IMR-90 (cell line): ENCODE measurements at regions not wholly inside any gene's neighbourhood (a gene's known extent, or its start where the extent isn't known, plus 50 kb on each side); places are given as distances from the start of the nearest gene placed in this dataset.
"Not testable (repeated sequence)": the region's sequence is repeated elsewhere in the genome, so short reads cannot be mapped to it uniquely, and the experiment has no call there.

Source experiments
- ATAC-seq: fragments of 200-7000 bp; cut with Tn5 transposase; 2 replicates; pipeline ENCODE4 v1.9.1; 2020; ENCODE audit warnings: low read depth, mild to moderate bottlenecking, moderate library complexity
- BruUV-seq: library from RNA; stranded (reverse); fragments of 400-500 nt; replicated peaks from 2 replicates; lab custom pipeline; 2021; lab: Mats Ljungman, UMichigan
- CTCF ChIA-PET: fragments of 300-600 bp; formaldehyde crosslinking; extraction: SDS; loops from one replicate; lab custom pipeline; 2021; ENCODE audit warnings: antibody characterized with exemption; lab: Yijun Ruan, JAX
- POLR2A ChIA-PET: fragments of 300-600 bp; sonication (Branson Sonifier 250); formaldehyde crosslinking; loops from one replicate; lab custom pipeline; 2022; ENCODE audit warnings: antibody characterized with exemption; ENCODE audit not compliant: unreplicated experiment; lab: Charles Lee
- DNase-seq: peaks from one replicate; pipeline ENCODE4 v3.0.0; 2013
- H2AFZ ChIP-seq: replicated peaks from 2 replicates; pipeline ENCODE3; 2013; ENCODE audit warnings: low read length, mild to moderate bottlenecking; ENCODE audit not compliant: poor library complexity
- H2AK5ac ChIP-seq: 2 replicates; pipeline ENCODE4 v1.6.1; 2013; ENCODE audit warnings: low read depth, low read length, inconsistent platforms
- H2AK9ac ChIP-seq: replicated peaks from 2 replicates; pipeline ENCODE3; 2013; ENCODE audit warnings: mild to moderate bottlenecking, low read depth, low read length, moderate library complexity; ENCODE audit not compliant: poor library complexity
- H2BK120ac ChIP-seq: 2 replicates; pipeline ENCODE4 v1.6.1; 2013; ENCODE audit warnings: low read depth, low read length, inconsistent platforms
- H2BK15ac ChIP-seq: 3 replicates; pipeline ENCODE4 v1.6.1; 2013; ENCODE audit warnings: low read depth, low read length, inconsistent platforms
- H2BK20ac ChIP-seq: 2 replicates; pipeline ENCODE4 v1.6.1; 2013; ENCODE audit warnings: low read depth, mild to moderate bottlenecking, inconsistent platforms, low read length, moderate library complexity
- H2BK5ac ChIP-seq: 2 replicates; pipeline ENCODE4 v1.6.1; 2013; ENCODE audit warnings: mild to moderate bottlenecking, low read depth, low read length, inconsistent platforms; ENCODE audit not compliant: poor library complexity, severe bottlenecking
- H3K14ac ChIP-seq: replicated peaks from 2 replicates; pipeline ENCODE4 v1.6.1; 2013; ENCODE audit warnings: low read depth, low read length, inconsistent platforms
- H3K18ac ChIP-seq: 2 replicates; pipeline ENCODE4 v1.6.1; 2013; ENCODE audit warnings: low read depth, low read length, control low read depth
- H3K23ac ChIP-seq: 2 replicates; pipeline ENCODE4 v1.6.1; 2013; ENCODE audit warnings: low read depth, low read length, inconsistent platforms
- H3K27ac ChIP-seq: 2 replicates; pipeline ENCODE4 v1.5.1; 2013; ENCODE audit warnings: mild to moderate bottlenecking, control low read depth, low read length; ENCODE audit not compliant: insufficient read depth
- H3K27me3 ChIP-seq: 2 replicates; pipeline ENCODE4 v1.6.1; 2013; ENCODE audit warnings: low read length; ENCODE audit not compliant: control insufficient read depth, insufficient read depth
- H3K36me3 ChIP-seq: 2 replicates; pipeline ENCODE4 v1.6.1; 2013; ENCODE audit warnings: low read length, mixed read lengths; ENCODE audit not compliant: control insufficient read depth, insufficient read depth
- H3K4ac ChIP-seq: 2 replicates; pipeline ENCODE4 v1.6.1; 2013; ENCODE audit warnings: low read depth, low read length, inconsistent platforms
- H3K4me1 ChIP-seq: 2 replicates; pipeline ENCODE4 v1.6.1; 2013; ENCODE audit warnings: low read length, mixed read lengths; ENCODE audit not compliant: control insufficient read depth, insufficient read depth
- H3K4me2 ChIP-seq: 2 replicates; pipeline ENCODE4 v1.6.1; 2013; ENCODE audit warnings: low read depth, mild to moderate bottlenecking, control low read depth, low read length, moderate library complexity
- H3K4me3 ChIP-seq: 2 replicates; pipeline ENCODE4 v1.5.1; 2013; ENCODE audit warnings: low read depth, mild to moderate bottlenecking, control low read depth, low read length, moderate library complexity; ENCODE audit not compliant: insufficient read depth
- H3K56ac ChIP-seq: 2 replicates; pipeline ENCODE4 v1.6.1; 2013; ENCODE audit warnings: low read length, inconsistent platforms; ENCODE audit not compliant: insufficient read depth; ENCODE audit errors: extremely low read depth
- H3K79me1 ChIP-seq, 2 experiments: 2 replicates each; pipeline ENCODE4 v1.6.1; 2013; ENCODE audit warnings: low read length in 2 of 2, inconsistent platforms in 1 of 2, low read depth in 1 of 2
- H3K9ac ChIP-seq: 2 replicates; pipeline ENCODE4 v1.6.1; 2013; ENCODE audit warnings: low read depth, low read length, control low read depth
- H3K9me1 ChIP-seq: 2 replicates; pipeline ENCODE4 v1.6.1; 2013; ENCODE audit warnings: low read length, inconsistent platforms; ENCODE audit not compliant: insufficient read depth
- H3K9me3 ChIP-seq: 2 replicates; pipeline ENCODE4 v1.6.1; 2013; ENCODE audit warnings: low read length; ENCODE audit not compliant: control insufficient read depth, insufficient read depth
- H4K20me1 ChIP-seq: 2 replicates; pipeline ENCODE4 v1.6.1; 2013; ENCODE audit warnings: low read length, inconsistent platforms; ENCODE audit not compliant: insufficient read depth
- H4K5ac ChIP-seq: 2 replicates; pipeline ENCODE4 v1.6.1; 2013; ENCODE audit warnings: mild to moderate bottlenecking, low read depth, low read length, control low read depth
- H4K8ac ChIP-seq, 2 experiments: 2 replicates each; pipeline ENCODE4 v1.6.1; 2013; ENCODE audit warnings: low read depth in 2 of 2, low read length in 2 of 2, control low read depth in 1 of 2, inconsistent platforms in 1 of 2
- H4K91ac ChIP-seq: 2 replicates; pipeline ENCODE4 v1.6.1; 2013; ENCODE audit warnings: low read depth, low read length, inconsistent platforms; ENCODE audit not compliant: insufficient read depth
- USF2 ChIP-seq: fragments of 150-350 bp; IDR thresholded peaks from 2 replicates; pipeline ENCODE4 v1.6.1; 2017; ENCODE audit warnings: mild to moderate bottlenecking, antibody characterized with exemption, low read length, low read depth
- WGBS, 2 experiments: methylation state at CpG; one replicate each; pipeline versions ENCODE4 v1.1.5 to v1.1.7; 2013; ENCODE audit warnings: missing lambda C conversion rate in 2 of 2; ENCODE audit not compliant: insufficient read length in 1 of 2; ENCODE audit errors: extremely low coverage in 2 of 2; 5-methylcytosine and 5-hydroxymethylcytosine counted together
- dilution Hi-C: fragments of 300-500 bp; cut with HindIII; formaldehyde crosslinking; loops from one replicate; pipeline ENCODE4 v1.14.3; 2018; ENCODE audit warnings: low sequenced_read_pairs; ENCODE audit not compliant: unreplicated experiment
- in situ Hi-C: fragments of 300-500 bp; cut with MboI; formaldehyde crosslinking; loops from 3 replicates; pipeline ENCODE4 v1.14.3; 2019; ENCODE audit warnings: low sequenced_read_pairs, inconsistent platforms, mixed read lengths
- intact Hi-C: fragments of 100-400 bp; cut with micrococcal nuclease; formaldehyde crosslinking; loops from 2 replicates; pipeline ENCODE4 v1.10.0; 2022

- Histone ChIP-seq H4K8ac (no peak overlapping the region), H2BK120ac (no peak overlapping the region), H2BK5ac (no peak overlapping the region), H4K20me1 (no peaks in the 10 kb centered on the region), H3K27me3 (no peaks in the 10 kb centered on the region), H3K4me3 (no peak overlapping the region), H3K9ac (no peak overlapping the region), H4K91ac (no peak overlapping the region), H3K56ac (no peak overlapping the region), H3K4me1 (peaks cover 2% of the 10 kb centered on the region), H3K79me1 (no peaks in the 10 kb centered on the region), H3K4me2 (no peak overlapping the region), H3K23ac (no peak overlapping the region), H3K27ac (no peak overlapping the region), H2BK20ac (no peak overlapping the region), H2AK9ac (no peak overlapping the region), H3K9me3 (no peaks in the 10 kb centered on the region), H2BK15ac (no peak overlapping the region), H3K14ac (no peak overlapping the region), H3K36me3 (no peaks in the 10 kb centered on the region), H3K18ac (no peak overlapping the region), H4K5ac (no peak overlapping the region), H2AK5ac (no peak overlapping the region), H2AFZ (no peak overlapping the region), H3K9me1 (no peaks in the 10 kb centered on the region), H3K4ac (no peak overlapping the region)
- no peak for ATAC-seq
- no peak for TF ChIP-seq USF2
- WGBS, 2 experiments: 100% methylated on average over 1 of the region's 6 CpGs; no CpG with 5 or more reads in 1 of the 2 experiments
- POLR2A ChIA-PET: no interaction called here
- no TSS peak for BruUV-seq
- in situ Hi-C loops: no loop called here
- CTCF ChIA-PET: no interaction called here
- no peak for DNase-seq
- dilution Hi-C loops: no loop called here
- intact Hi-C loops: no loop called here
These were observed 87.6 kb upstream of the SGK1 start for GRCh38 chr6:134405386-134406087.

GRCh38 chr6:134403312-134403711 lies 85.4 kb upstream of the SGK1 start:
- H2AFZ ChIP-seq, H3K79me1 ChIP-seq, in situ Hi-C loops, H3K9ac ChIP-seq, H2BK120ac ChIP-seq, H3K4me1 ChIP-seq, H3K14ac ChIP-seq, H4K91ac ChIP-seq, H2BK15ac ChIP-seq, H3K18ac ChIP-seq, H3K4me3 ChIP-seq, DNase-seq, H3K9me3 ChIP-seq, BruUV-seq, H3K56ac ChIP-seq, H2BK5ac ChIP-seq, H3K27me3 ChIP-seq, H2AK9ac ChIP-seq, H3K36me3 ChIP-seq, POLR2A ChIA-PET, H2BK20ac ChIP-seq, intact Hi-C loops, H3K4ac ChIP-seq, H3K4me2 ChIP-seq, H4K8ac ChIP-seq, H4K5ac ChIP-seq, H3K23ac ChIP-seq, H3K9me1 ChIP-seq, H3K27ac ChIP-seq, ATAC-seq, H4K20me1 ChIP-seq, dilution Hi-C loops, H2AK5ac ChIP-seq: not testable (repeated sequence)
- WGBS, 2 experiments: no CpG with 5 or more reads among the region's 10 CpGs
- CTCF ChIA-PET: interaction anchor here (0.7 kb wide), 1 partner anchor 27 kb away, joined by 4 read pairs; no protein-coding TSS in a partner anchor
